ENCODE measurements at regions not wholly inside any gene's neighbourhood (a gene's known extent, or its start where the extent isn't known, plus 50 kb on each side); places are given as distances from the start of the nearest gene placed in this dataset.

GRCh38 chr4:62231994-62232393 is 1031.9 kb downstream of the ADGRL3 start:
- Mint-ChIP-seq H3K27ac (no peak overlapping the region), H3K9me3 (ENCODE audit: low read depth) (peaks cover 12% of the 10 kb centered on the region), H3K4me1 (ENCODE audit: low read depth) (no peaks in the 10 kb centered on the region), H3K36me3 (no peaks in the 10 kb centered on the region), H3K27me3 (no peaks in the 10 kb centered on the region), H3K4me3 (no peak overlapping the region)

GRCh38 chr4:62226082-62226481 is 1026.0 kb downstream of the ADGRL3 start:
- no peaks in the 10 kb centered on the region for H3K4me1 Mint-ChIP-seq (ENCODE audit: low read depth)

GRCh38 chr4:62222121-62222520 is 1022.0 kb downstream of the ADGRL3 start:
- Mint-ChIP-seq H3K27ac (no peak overlapping the region), H3K36me3 (no peaks in the 10 kb centered on the region), H3K27me3 (no peaks in the 10 kb centered on the region), H3K4me3 (no peak overlapping the region), H3K9me3 (ENCODE audit: low read depth) (peaks cover 7% of the 10 kb centered on the region), H3K4me1 (ENCODE audit: low read depth) (no peaks in the 10 kb centered on the region)

More at GRCh38 chr4:62226082-62226481, 1026.0 kb downstream of the ADGRL3 start:
- Mint-ChIP-seq H3K27me3 (no peaks in the 10 kb centered on the region), H3K36me3 (no peaks in the 10 kb centered on the region), H3K27ac (no peak overlapping the region), H3K9me3 (ENCODE audit: low read depth) (peaks cover 7% of the 10 kb centered on the region), H3K4me3 (no peak overlapping the region)

- no peaks in the 10 kb centered on the region for H3K4me1 Mint-ChIP-seq (ENCODE audit: low read depth)
- no peak overlapping the region for H3K27ac Mint-ChIP-seq
Observed at GRCh38 chr4:62210486-62210885, 1010.4 kb downstream of the ADGRL3 start.

GRCh38 chr4:62209757-62210485 is 1009.8 kb downstream of the ADGRL3 start:
- Mint-ChIP-seq H3K27me3 (no peaks in the 10 kb centered on the region), H3K9me3 (ENCODE audit: low read depth) (peaks cover 5% of the 10 kb centered on the region), H3K27ac (no peak overlapping the region), H3K4me1 (ENCODE audit: low read depth) (no peaks in the 10 kb centered on the region), H3K36me3 (no peaks in the 10 kb centered on the region), H3K4me3 (no peak overlapping the region)

More at GRCh38 chr4:62210486-62210885, 1010.4 kb downstream of the ADGRL3 start:
- H3K9me3 Mint-ChIP-seq (ENCODE audit: low read depth), result peaks cover 5% of the 10 kb centered on the region
- H3K36me3 Mint-ChIP-seq, result no peaks in the 10 kb centered on the region
- no peaks in the 10 kb centered on the region for H3K27me3 Mint-ChIP-seq
- no peak overlapping the region for H3K4me3 Mint-ChIP-seq

- H3K9me3 Mint-ChIP-seq (ENCODE audit: low read depth), result peaks cover 5% of the 10 kb centered on the region
- no peaks in the 10 kb centered on the region for H3K4me1 Mint-ChIP-seq (ENCODE audit: low read depth)
- H3K27me3 Mint-ChIP-seq, result no peaks in the 10 kb centered on the region
- no peak overlapping the region for H3K4me3 Mint-ChIP-seq
- H3K36me3 Mint-ChIP-seq, result no peaks in the 10 kb centered on the region
- H3K27ac Mint-ChIP-seq, result no peak overlapping the region
Observed at GRCh38 chr4:62208921-62209320, 1008.8 kb downstream of the ADGRL3 start.

- Mint-ChIP-seq H3K27ac (no peak overlapping the region), H3K27me3 (no peaks in the 10 kb centered on the region), H3K36me3 (no peaks in the 10 kb centered on the region)
Observed at GRCh38 chr4:62204136-62204535, 1004.0 kb downstream of the ADGRL3 start.

GRCh38 chr4:62199291-62199810 is 999.2 kb downstream of the ADGRL3 start:
- H3K36me3 Mint-ChIP-seq, result no peaks in the 10 kb centered on the region
- no peaks in the 10 kb centered on the region for H3K27me3 Mint-ChIP-seq
- H3K4me1 Mint-ChIP-seq (ENCODE audit: low read depth), result no peaks in the 10 kb centered on the region
- H3K27ac Mint-ChIP-seq, result no peak overlapping the region
- H3K4me3 Mint-ChIP-seq, result no peak overlapping the region
- peaks cover 8% of the 10 kb centered on the region for H3K9me3 Mint-ChIP-seq (ENCODE audit: low read depth)

More at GRCh38 chr4:62204136-62204535, 1004.0 kb downstream of the ADGRL3 start:
- H3K4me1 Mint-ChIP-seq (ENCODE audit: low read depth), result no peaks in the 10 kb centered on the region
- peaks cover 9% of the 10 kb centered on the region for H3K9me3 Mint-ChIP-seq (ENCODE audit: low read depth)
- H3K4me3 Mint-ChIP-seq, result no peak overlapping the region

- Mint-ChIP-seq H3K27me3 (no peaks in the 10 kb centered on the region), H3K4me1 (ENCODE audit: low read depth) (no peaks in the 10 kb centered on the region), H3K36me3 (no peaks in the 10 kb centered on the region), H3K9me3 (ENCODE audit: low read depth) (peaks cover 4% of the 10 kb centered on the region), H3K27ac (no peak overlapping the region), H3K4me3 (no peak overlapping the region)
Observed at GRCh38 chr4:62196338-62196737, 996.2 kb downstream of the ADGRL3 start.

GRCh38 chr4:62194342-62194741 is 994.2 kb downstream of the ADGRL3 start:
- H3K4me1 Mint-ChIP-seq (ENCODE audit: low read depth), result no peaks in the 10 kb centered on the region
- peaks cover 4% of the 10 kb centered on the region for H3K9me3 Mint-ChIP-seq (ENCODE audit: low read depth)
- H3K4me3 Mint-ChIP-seq, result no peak overlapping the region
- H3K27ac Mint-ChIP-seq, result no peak overlapping the region
- no peaks in the 10 kb centered on the region for H3K36me3 Mint-ChIP-seq
- H3K27me3 Mint-ChIP-seq, result no peaks in the 10 kb centered on the region

- H3K27me3 Mint-ChIP-seq, result no peaks in the 10 kb centered on the region
- H3K4me3 Mint-ChIP-seq, result no peak overlapping the region
- H3K36me3 Mint-ChIP-seq, result no peaks in the 10 kb centered on the region
- H3K27ac Mint-ChIP-seq, result no peak overlapping the region
- H3K4me1 Mint-ChIP-seq (ENCODE audit: low read depth), result no peaks in the 10 kb centered on the region
- peaks cover 4% of the 10 kb centered on the region for H3K9me3 Mint-ChIP-seq (ENCODE audit: low read depth)
Observed at GRCh38 chr4:62193761-62194160, 993.6 kb downstream of the ADGRL3 start.

GRCh38 chr4:62191451-62192240 is 991.5 kb downstream of the ADGRL3 start:
- H3K4me3 Mint-ChIP-seq, result no peak overlapping the region
- H3K27ac Mint-ChIP-seq, result no peak overlapping the region
- H3K4me1 Mint-ChIP-seq (ENCODE audit: low read depth), result no peaks in the 10 kb centered on the region
- H3K27me3 Mint-ChIP-seq, result no peaks in the 10 kb centered on the region
- H3K9me3 Mint-ChIP-seq (ENCODE audit: low read depth), result peaks cover 4% of the 10 kb centered on the region
- H3K36me3 Mint-ChIP-seq, result no peaks in the 10 kb centered on the region

GRCh38 chr4:62170235-62170634 is 970.1 kb downstream of the ADGRL3 start:
- H3K27me3 Mint-ChIP-seq, result no peaks in the 10 kb centered on the region
- no peak overlapping the region for H3K27ac Mint-ChIP-seq
- no peaks in the 10 kb centered on the region for H3K9me3 Mint-ChIP-seq (ENCODE audit: low read depth)
- no peaks in the 10 kb centered on the region for H3K36me3 Mint-ChIP-seq
- H3K4me1 Mint-ChIP-seq (ENCODE audit: low read depth), result no peaks in the 10 kb centered on the region
- no peak overlapping the region for H3K4me3 Mint-ChIP-seq

GRCh38 chr4:62168681-62169080 is 968.6 kb downstream of the ADGRL3 start:
- Mint-ChIP-seq H3K9me3 (ENCODE audit: low read depth) (no peaks in the 10 kb centered on the region), H3K27ac (no peak overlapping the region), H3K4me1 (ENCODE audit: low read depth) (no peaks in the 10 kb centered on the region), H3K27me3 (no peaks in the 10 kb centered on the region), H3K4me3 (no peak overlapping the region), H3K36me3 (no peaks in the 10 kb centered on the region)

- Mint-ChIP-seq H3K4me1 (ENCODE audit: low read depth) (no peaks in the 10 kb centered on the region), H3K27me3 (no peaks in the 10 kb centered on the region), H3K4me3 (no peak overlapping the region), H3K9me3 (ENCODE audit: low read depth) (peaks cover 1% of the 10 kb centered on the region), H3K36me3 (no peaks in the 10 kb centered on the region), H3K27ac (no peak overlapping the region)
Observed at GRCh38 chr4:62162606-62163005, 962.5 kb downstream of the ADGRL3 start.

Data from activated naive CD8-positive, alpha-beta T cell (primary cell).